GM12892 (cell line): ENCODE measurements at regions not wholly inside any gene's neighbourhood (a gene's known extent, or its start where the extent isn't known, plus 50 kb on each side); places are given as distances from the start of the nearest gene placed in this dataset.

ENCODE experiments used
- POLR2A ChIP-seq: IDR thresholded peaks from 2 replicates; pipeline ENCODE4 v1.6.1; 2011; ENCODE audit warnings: low read depth, low read length, control low read depth
- POLR2AphosphoS5 ChIP-seq: IDR thresholded peaks from 2 replicates; pipeline ENCODE4 v1.6.1; 2011; ENCODE audit warnings: low read depth, low read length, control low read depth

DNA sequence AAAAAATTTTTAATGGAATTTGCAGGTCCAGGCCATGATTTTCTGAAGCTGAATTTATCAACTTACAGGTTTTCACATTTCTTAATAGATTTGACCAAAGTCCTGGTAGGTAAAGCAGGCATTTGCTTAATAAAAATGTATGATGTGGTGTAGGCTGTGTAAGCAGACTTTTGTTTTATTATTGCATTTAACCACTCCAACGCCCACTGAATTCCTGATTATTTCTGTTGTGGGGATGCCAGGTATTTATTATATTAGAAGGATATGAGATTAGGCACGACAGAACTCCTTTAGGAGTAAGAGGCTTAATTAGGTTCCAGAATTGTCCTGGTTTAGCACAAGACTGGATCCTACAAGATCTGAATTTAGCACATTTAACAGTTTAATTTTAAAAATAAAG, 111.1 kb downstream of the ADCYAP1 start:
- TF ChIP-seq POLR2A (no peak), POLR2AphosphoS5 (no peak)
